ENCODE measurements at regions not wholly inside any gene's neighbourhood (a gene's known extent, or its start where the extent isn't known, plus 50 kb on each side); places are given as distances from the start of the nearest gene placed in this dataset.

- TF ChIP-seq CTCF (IDR thresholded peaks at IDR 0.05; ENCODE audit: low read length) (no peak), EZH2phosphoT487 (IDR thresholded peaks at IDR 0.05; ENCODE audit: low read length) (no peak)
Observed at GRCh38 chr1:232414100-232414499, 215.8 kb downstream of the SIPA1L2 start.
